B cell (primary cell): ENCODE measurements at regions not wholly inside any gene's neighbourhood (a gene's known extent, or its start where the extent isn't known, plus 50 kb on each side); places are given as distances from the start of the nearest gene placed in this dataset.

Experiments used
- EZH2 ChIP-seq: IDR thresholded peaks from 2 replicates; pipeline ENCODE4 v1.6.1; 2012; ENCODE audit warnings: borderline replicate concordance, low read depth, mild to moderate bottlenecking, moderate library complexity, low read length; ENCODE audit not compliant: insufficient read depth, poor library complexity, severe bottlenecking
- TF ChIP-seq, protein P1 (sequence below): fragments of 200-600 bp; IDR thresholded peaks from one replicate; pipeline ENCODE4 v1.8.0; 2022; ENCODE audit warnings: antibody characterized with exemption, mild to moderate bottlenecking

GRCh38 chr18:75659535-75660023 lies 232.1 kb upstream of the SMIM21 start:
- TF ChIP-seq, protein P1, sequence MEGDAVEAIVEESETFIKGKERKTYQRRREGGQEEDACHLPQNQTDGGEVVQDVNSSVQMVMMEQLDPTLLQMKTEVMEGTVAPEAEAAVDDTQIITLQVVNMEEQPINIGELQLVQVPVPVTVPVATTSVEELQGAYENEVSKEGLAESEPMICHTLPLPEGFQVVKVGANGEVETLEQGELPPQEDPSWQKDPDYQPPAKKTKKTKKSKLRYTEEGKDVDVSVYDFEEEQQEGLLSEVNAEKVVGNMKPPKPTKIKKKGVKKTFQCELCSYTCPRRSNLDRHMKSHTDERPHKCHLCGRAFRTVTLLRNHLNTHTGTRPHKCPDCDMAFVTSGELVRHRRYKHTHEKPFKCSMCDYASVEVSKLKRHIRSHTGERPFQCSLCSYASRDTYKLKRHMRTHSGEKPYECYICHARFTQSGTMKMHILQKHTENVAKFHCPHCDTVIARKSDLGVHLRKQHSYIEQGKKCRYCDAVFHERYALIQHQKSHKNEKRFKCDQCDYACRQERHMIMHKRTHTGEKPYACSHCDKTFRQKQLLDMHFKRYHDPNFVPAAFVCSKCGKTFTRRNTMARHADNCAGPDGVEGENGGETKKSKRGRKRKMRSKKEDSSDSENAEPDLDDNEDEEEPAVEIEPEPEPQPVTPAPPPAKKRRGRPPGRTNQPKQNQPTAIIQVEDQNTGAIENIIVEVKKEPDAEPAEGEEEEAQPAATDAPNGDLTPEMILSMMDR = no peak
- no peak for TF ChIP-seq EZH2
